GM20431 (cell line): ENCODE measurements at regions not wholly inside any gene's neighbourhood (a gene's known extent, or its start where the extent isn't known, plus 50 kb on each side); places are given as distances from the start of the nearest gene placed in this dataset.

Experiments used
- in situ Hi-C: fragments of 300-500 bp; cut with MseI, MboI; formaldehyde crosslinking; loops from one replicate; pipeline ENCODE4 v1.15.0; 2020; ENCODE audit warnings: low sequenced_read_pairs; ENCODE audit not compliant: unreplicated experiment

- in situ Hi-C loops, result no loop called here
Measured at GRCh38 chr1:87194271-87194774, 134.4 kb upstream of the LMO4 start.

DNA sequence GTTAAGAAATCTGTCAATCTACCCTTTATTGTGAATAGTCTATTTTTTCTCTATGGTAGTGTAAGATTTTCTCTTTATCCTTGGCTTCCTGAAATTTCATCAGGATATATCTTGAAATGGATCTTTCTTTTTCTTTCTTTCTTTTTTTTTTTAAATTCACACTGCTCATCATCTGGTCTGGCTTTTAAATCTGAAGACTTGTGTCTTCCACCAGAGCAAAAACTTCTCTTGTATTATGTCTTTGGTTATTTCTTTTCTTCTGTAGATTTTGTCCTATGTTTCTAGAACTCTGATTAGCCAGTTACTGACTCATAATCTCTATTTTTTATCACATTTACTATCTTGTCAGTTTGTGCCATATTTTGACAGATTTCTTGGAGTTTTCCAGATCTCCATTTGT is 133.8 kb upstream of the LMO4 start:
- in situ Hi-C loops, result no loop called here

DNA sequence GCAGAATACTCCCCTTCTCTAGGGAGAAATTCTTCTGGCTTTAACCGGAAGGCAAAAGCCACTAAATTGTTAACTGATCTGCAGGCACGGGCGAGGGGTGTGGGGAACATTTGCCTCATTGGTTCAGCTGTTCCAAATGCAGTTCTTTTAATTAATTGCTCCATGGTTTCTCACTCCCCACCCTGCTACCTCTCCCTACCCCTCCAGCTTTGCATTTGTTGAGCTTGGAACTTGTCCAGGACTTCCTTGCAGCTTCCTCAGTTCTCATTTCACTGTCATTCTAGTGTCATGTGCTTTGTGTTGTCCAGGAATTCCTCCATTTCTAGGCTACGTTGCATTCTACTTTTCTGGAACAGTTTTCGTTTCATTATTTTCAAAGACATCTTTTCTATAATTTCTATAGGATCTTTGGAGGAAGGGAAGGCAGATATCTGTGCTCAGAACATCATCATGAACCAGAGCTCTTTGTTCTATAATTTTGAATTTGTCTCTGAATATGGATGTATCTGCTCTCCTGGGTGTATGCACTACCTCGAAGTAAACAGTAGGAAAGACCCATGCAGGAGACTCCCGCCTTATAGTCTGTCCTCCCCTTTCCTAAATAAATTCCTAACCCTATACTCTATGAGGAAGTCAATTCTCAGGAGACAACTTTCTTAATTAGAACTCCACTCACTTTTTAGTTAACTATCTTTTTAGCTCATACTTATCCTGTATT is 132.4 kb upstream of the LMO4 start:
- in situ Hi-C loops, result no loop called here

DNA sequence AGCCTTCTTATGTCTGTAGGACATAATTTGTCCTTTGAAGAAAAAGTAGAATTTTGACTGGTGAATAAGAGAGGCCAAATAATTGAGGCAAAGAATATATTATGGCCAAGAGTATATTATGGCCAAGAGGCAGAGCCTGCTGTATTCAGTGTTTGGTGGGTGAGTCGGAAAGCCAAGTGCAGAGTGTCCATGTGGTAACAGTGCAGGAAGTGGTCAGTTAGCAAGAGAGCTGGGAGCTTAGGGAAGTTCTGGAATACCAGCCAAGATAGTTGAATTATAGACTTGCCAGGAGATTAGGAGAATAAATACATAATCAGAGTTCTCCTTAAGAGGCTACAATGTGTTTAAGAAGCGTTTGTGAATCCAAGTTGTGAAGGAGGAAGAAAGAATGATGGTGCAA is 131.5 kb upstream of the LMO4 start:
- in situ Hi-C loops, result no loop called here

- in situ Hi-C loops, result no loop called here
Measured at GRCh38 chr1:87197641-87198040, 131.0 kb upstream of the LMO4 start.

DNA sequence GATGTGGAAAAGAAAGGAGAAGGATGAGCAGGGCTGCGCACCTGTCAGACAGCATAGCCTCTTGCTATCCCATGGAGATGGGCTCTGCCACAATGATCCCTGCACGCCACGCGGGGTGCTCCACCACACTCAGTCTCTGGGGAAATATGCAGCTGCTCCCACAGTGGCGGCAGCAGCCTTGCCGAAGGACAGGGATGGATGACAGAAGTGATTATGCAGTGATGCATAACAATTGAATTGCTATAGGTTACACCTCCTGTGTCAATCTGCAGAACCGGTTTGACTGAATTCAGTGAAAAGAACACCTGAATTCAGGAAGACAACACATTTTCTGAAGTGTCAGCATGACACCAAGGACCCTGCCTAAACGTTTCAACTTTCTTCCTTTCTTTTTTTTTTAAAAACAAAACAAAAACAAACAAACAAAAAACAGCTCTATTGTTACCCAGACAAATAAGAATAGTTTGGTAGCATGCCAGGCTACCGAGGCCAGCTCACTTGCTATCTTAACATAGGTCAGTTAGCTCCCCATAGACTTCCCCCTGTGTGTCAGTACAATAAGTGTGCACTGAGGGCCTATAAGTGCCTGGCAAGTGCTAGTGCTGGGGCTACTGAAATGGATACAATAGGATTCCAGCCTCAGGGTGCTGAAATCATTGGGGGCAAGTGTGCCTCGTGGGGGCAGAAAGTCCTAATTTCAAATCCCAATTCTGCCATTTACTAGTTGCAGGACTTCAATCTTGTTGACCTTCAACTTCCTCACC is 127.6 kb upstream of the LMO4 start:
- in situ Hi-C loops, result no loop called here

DNA sequence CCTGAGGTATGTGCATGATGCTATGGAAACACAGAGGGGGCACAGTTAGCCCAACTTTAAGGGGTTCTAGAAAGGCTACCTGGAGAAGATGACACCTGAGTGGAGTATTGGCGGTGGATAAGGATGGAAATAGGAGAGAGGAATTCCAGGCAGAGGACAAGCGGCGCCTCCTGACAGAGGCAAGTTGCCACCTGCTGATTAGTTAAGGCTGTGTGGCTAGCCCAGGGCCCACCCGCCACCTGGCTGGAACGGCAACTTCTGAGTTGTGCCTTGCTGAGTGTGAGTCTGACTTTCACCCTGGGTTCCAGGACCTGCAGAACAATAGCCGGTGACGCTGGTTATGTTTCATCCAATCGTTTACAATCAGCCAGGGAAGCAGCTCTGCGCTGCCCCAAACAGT is 126.9 kb upstream of the LMO4 start:
- in situ Hi-C loops, result no loop called here

DNA sequence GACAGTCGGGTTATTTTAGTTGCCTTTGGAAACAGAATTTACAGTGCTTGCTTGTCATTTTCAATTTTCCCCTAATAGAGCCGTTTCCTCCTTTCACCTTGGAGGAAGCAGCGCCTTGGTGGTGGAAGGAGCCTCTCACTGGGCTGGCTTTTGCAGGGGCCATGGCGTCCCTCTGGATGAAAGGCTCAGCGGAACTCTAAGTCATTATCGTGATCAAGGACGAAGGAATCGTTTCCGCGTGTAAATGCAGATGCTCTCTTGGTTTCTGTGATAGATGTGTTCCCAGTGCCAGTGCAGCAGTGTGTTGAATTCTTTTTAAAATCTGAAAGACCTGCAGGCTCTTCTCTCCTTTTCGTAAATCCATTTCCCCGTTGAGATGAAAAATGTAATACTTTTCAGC is 126.2 kb upstream of the LMO4 start:
- in situ Hi-C loops, result no loop called here

- in situ Hi-C loops, result no loop called here
Measured at GRCh38 chr1:87202922-87203655, 125.6 kb upstream of the LMO4 start.

GRCh38 chr1:87203904-87204303 is 124.8 kb upstream of the LMO4 start:
- in situ Hi-C loops, result no loop called here

DNA sequence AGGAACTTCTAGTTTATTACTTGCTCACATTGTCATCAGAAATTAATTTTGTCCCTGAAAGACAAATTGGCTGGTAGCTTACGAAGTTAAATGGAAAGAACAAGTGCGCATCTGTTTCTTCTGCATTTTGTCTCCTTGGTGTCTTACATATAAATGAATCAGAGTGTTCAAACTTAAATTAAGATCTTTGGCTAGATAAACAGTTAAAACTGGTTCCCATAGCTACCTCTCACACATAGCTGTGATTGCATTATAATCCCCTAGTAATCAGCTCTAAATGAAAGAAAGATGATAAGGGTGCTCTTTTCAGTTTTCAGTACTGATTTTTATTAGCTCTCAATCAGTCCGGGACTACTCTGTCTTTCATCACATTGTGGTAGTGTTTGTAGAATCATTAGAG is 124.2 kb upstream of the LMO4 start:
- in situ Hi-C loops, result no loop called here

DNA sequence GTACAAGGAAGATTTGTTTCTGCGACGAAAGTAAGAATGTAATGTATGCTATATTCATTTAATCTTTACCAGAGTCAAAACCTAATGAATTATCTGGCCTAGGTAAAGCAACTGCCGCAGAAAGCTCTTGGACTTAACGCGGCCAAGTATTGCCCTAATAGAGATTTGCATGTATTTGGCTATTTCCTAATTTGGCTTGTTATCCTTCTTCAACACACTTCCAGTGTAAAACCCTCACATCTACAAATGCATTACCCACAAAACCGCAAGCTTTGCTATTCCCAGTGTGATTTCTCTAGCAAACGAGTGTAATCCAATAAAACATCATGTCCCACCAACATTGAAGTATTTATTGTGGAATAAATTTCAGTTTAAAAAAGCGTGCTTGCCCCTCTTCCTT is 123.8 kb upstream of the LMO4 start:
- in situ Hi-C loops, result no loop called here

DNA sequence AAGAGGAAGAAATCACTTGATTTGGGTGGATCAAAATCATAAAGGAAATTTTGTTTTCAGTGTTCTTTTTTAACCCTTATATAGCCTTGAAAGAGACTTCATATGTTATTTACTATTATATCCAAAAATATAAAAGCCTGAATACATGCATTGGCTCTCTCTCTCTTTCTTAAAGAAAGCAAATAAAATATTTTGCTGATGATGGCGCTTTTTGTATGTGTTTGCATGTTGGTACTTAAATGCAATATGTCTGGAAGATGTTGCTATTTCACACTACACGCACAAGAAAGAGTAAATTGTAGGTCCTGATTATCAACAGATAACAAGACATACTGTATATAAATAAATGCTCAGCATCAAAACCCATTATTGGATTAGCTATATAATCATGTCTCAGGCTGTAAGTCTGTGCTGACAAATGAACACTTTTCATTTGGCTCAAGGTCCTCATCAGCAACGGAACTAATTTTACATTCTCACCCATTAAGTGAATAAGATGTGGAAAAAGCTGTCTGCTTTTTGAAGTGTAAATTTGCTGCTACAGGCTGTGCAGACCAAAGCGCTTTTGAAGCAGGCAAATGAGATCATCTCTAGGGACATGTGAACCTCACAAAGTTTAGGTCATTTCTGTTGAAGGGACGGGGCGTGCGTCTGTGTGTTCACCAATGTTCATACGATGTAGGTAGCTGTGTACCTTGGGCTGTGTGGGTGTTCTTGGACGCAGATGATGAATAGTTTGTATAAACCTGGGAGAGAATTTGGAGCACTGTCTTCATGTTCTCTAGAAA is 122.4 kb upstream of the LMO4 start:
- in situ Hi-C loops, result no loop called here

- in situ Hi-C loops, result no loop called here
Measured at GRCh38 chr1:87208080-87208479, 120.6 kb upstream of the LMO4 start.

DNA sequence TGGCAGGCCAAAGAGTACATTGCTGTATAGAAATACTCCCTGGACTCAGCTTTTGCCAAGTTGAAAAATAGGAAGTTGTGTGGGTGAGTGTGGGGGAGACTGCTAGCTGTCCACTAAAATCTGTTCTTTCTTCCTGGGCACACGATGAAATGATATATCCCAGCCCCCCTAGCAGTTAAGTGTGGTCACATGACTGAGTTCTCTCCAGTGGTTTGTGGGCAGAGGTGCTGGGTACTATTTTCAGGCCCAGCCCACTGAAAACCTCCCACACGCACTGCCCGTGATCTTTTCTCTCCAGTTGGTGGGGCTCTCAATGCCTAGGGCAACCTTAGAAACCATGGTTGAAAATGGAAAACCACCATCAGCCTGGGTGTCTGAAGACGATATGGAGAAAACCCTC is 119.7 kb upstream of the LMO4 start:
- in situ Hi-C loops, result no loop called here

- in situ Hi-C loops, result no loop called here
Measured at GRCh38 chr1:87210151-87210550, 118.5 kb upstream of the LMO4 start.

DNA sequence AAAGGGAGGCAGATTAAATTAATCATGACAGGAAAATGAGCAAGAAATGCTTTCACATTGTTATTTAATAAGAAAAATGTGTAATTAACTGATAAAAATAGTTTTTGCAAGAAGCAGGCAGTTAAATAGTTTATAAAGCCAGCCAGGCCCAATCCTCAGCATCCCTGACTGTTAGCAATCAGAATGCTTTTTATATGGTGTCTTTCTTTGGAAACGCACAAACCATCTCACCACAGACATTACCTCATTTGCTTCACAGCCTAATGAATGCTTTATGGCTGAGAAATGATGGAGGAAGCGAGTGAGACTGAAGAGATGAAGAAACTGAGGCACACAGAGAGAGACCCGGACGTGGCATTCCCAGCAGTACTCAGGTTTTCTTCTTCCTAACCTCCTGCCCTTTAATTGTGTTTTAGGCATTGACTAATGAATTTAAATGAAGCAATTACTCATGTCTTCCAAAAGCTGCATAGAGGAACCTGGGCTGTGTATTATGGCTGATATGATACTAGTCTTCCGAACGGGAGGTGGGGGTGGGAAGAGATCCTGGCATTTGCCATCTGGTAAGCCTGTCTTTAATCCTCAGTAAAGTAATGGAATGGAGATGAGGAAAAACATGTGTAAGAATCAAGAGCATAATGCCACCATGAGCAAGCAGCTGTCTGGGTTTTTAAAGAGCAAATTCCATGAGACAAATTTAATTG is 116.1 kb upstream of the LMO4 start:
- in situ Hi-C loops, result no loop called here

- in situ Hi-C loops, result no loop called here
Measured at GRCh38 chr1:87213135-87213515, 115.6 kb upstream of the LMO4 start.

DNA sequence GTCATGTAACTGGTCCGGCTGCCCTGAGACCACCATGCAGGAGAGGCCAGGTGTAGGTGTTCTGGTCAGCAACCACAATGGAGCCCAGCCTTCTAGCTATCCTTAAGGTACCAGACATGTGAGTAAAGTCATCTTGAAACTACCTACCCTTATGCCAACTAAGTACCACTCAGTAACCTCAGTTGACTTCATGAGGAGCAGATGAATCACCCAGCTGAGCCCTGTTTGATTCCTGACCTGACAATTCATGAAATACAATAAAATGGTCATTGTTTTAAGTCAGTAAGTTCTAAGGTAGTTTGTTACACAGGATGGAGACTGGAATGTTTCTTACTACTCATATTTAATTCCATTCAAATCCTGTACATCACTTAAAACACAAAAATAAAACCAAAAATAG is 113.1 kb upstream of the LMO4 start:
- in situ Hi-C loops, result no loop called here

- in situ Hi-C loops, result no loop called here
Measured at GRCh38 chr1:87218618-87219017, 110.1 kb upstream of the LMO4 start.
